ENCODE measurements at regions not wholly inside any gene's neighbourhood (a gene's known extent, or its start where the extent isn't known, plus 50 kb on each side); places are given as distances from the start of the nearest gene placed in this dataset.
"Not testable (repeated sequence)": the region's sequence is repeated elsewhere in the genome, so short reads cannot be mapped to it uniquely, and the experiment has no call there.

DNA sequence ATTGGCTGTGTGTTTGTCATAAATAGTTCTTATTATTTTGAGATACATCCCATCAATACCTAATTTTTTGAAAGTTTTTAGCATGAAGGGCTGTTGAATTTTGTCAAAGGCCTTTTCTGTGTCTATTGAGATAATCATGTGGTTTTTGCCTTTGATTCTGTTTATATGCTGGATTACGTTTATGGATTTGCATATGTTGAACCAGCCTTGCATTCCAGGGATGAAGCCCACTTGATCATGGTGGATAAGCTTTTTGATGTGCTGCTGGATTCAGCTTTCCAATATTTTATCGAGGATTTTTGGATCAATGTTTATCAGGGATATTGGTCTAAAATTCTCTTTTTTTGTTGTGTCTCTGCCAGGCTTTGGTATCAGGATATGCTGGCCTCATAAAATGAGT, 82.4 kb upstream of the B3GAT1 start:
- H3K79me2 ChIP-seq (ENCODE audit: insufficient read depth, low read length); H3K4me2 ChIP-seq (ENCODE audit: low read length); H4K20me1 ChIP-seq (ENCODE audit: insufficient read depth); ATAC-seq; H3K27ac ChIP-seq (ENCODE audit: low read depth, low read length); intact Hi-C loops (cut with micrococcal nuclease); H3K4me1 ChIP-seq (ENCODE audit: control insufficient read depth in 1 of 2, insufficient read depth in 2 of 2, low read length in 2 of 2); H2AFZ ChIP-seq (ENCODE audit: low read depth, low read length, poor library complexity, severe bottlenecking); H3K9me2 ChIP-seq (ENCODE audit: insufficient read depth); CTCF ChIA-PET; H3K9me3 ChIP-seq (ENCODE audit: control insufficient read depth in 1 of 2, insufficient read depth in 1 of 2, low read depth in 1 of 2, low read length in 2 of 2); H3K4me3 ChIP-seq (replicated peaks in 1 of 2; ENCODE audit: low read depth in 1 of 2, low read length in 2 of 2); H3K27me3 ChIP-seq (ENCODE audit: insufficient read depth, low read length); RAD21 ChIA-PET (ENCODE audit: low non-redundant PET in 1 of 2, low total read pairs in 2 of 2, uncharacterized antibody in 2 of 2, unreplicated experiment in 2 of 2); DNase-seq (ENCODE audit: low read depth, low spot score); H3K9ac ChIP-seq (ENCODE audit: low read length); POLR2A ChIA-PET; BruUV-seq (replicated peaks); H3K36me3 ChIP-seq (ENCODE audit: control insufficient read depth in 1 of 2, insufficient read depth in 2 of 2, low read length in 2 of 2): not testable (repeated sequence)

DNA sequence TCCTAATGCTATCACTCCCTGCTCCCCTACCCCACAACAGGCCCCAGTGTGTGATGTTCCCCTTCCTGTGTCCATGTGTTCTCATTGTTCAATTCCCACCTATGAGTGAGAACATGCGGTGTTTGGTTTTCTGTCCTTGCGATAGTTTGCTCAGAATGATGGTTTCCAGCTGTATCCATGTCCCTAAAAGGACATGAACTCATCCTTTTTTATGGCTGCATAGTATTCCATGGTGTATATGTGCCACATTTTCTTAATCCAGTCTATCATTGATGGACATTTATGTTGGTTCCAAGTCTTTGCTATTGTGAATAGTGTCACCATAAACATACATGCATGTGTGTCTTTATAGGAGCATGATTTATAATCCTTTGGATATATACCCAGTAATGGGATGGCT, 80.4 kb upstream of the B3GAT1 start:
- intact Hi-C loops (cut with micrococcal nuclease), result not testable (repeated sequence)

DNA sequence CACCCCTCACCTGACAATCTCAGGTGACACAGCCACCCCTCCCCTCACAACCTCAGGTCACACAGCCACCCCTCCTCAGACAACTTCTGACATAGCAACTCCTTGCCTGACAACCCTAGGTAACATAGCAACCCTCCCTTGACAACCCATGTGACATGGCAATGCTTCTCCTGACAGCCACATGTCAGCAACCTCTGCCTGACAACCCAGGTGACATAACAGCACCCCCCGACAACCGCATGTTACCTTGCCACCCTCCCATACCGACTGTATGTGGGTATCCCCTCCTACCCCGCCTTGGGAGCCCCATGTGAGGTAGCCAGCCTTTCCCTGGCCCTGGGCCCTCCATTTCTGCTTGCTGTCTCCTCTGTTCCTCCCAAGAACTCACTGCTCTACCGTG, 77.7 kb upstream of the B3GAT1 start:
- H3K9me3 ChIP-seq (ENCODE audit: control insufficient read depth in 1 of 2, insufficient read depth in 1 of 2, low read depth in 1 of 2, low read length in 2 of 2), result no peaks in the 10 kb centered on the region
- H3K4me1 ChIP-seq (ENCODE audit: control insufficient read depth in 1 of 2, insufficient read depth in 2 of 2, low read length in 2 of 2), result no peaks in the 10 kb centered on the region
- H3K79me2 ChIP-seq (ENCODE audit: insufficient read depth, low read length), result no peaks in the 10 kb centered on the region
- CTCF ChIA-PET, result no interaction called here
- no peak overlapping the region for H3K4me3 ChIP-seq (replicated peaks in 1 of 2; ENCODE audit: low read depth in 1 of 2, low read length in 2 of 2)
- intact Hi-C loops (cut with micrococcal nuclease), result no loop called here
- POLR2A ChIA-PET, result no interaction called here
- H3K9ac ChIP-seq (ENCODE audit: low read length), result no peak overlapping the region
- no peak overlapping the region for H2AFZ ChIP-seq (ENCODE audit: low read depth, low read length, poor library complexity, severe bottlenecking)
- peaks cover 16% of the 10 kb centered on the region for H3K27me3 ChIP-seq (ENCODE audit: insufficient read depth, low read length)
- RAD21 ChIA-PET (ENCODE audit: low non-redundant PET in 1 of 2, low total read pairs in 2 of 2, uncharacterized antibody in 2 of 2, unreplicated experiment in 2 of 2), result no interaction called here
- no peaks in the 10 kb centered on the region for H3K9me2 ChIP-seq (ENCODE audit: insufficient read depth)
- H3K27ac ChIP-seq (ENCODE audit: low read depth, low read length), result no peak overlapping the region
- no peaks in the 10 kb centered on the region for H4K20me1 ChIP-seq (ENCODE audit: insufficient read depth)
- DNase-seq (ENCODE audit: low read depth, low spot score) (no peak), ATAC-seq (no peak)
- no peaks in the 10 kb centered on the region for H3K36me3 ChIP-seq (ENCODE audit: control insufficient read depth in 1 of 2, insufficient read depth in 2 of 2, low read length in 2 of 2)
- no TSS peak for BruUV-seq (replicated peaks)
- H3K4me2 ChIP-seq (ENCODE audit: low read length), result no peak overlapping the region
- no peak for TF ChIP-seq SIN3A (IDR thresholded peaks at IDR 0.05; ENCODE audit: low read depth)
- no peak for TF ChIP-seq FOSL1 (IDR thresholded peaks at IDR 0.05; ENCODE audit: low read depth)
- TF ChIP-seq SP1 (IDR thresholded peaks at IDR 0.05; ENCODE audit: low read depth), result no peak
- TF ChIP-seq ZFX (IDR thresholded peaks at IDR 0.05), result no peak
- TF ChIP-seq ELF1 (IDR thresholded peaks at IDR 0.05; ENCODE audit: borderline replicate concordance, low read depth), result no peak
- no peak for TF ChIP-seq CEBPB (IDR thresholded peaks at IDR 0.05; ENCODE audit: low read depth)
- no peak for TF ChIP-seq REST (IDR thresholded peaks at IDR 0.05; ENCODE audit: low read depth)
- TF ChIP-seq POLR2AphosphoS5 (IDR thresholded peaks at IDR 0.05; ENCODE audit: low read depth, low read length), result no peak
- no peak for TF ChIP-seq EZH2phosphoT487 (IDR thresholded peaks at IDR 0.05; ENCODE audit: borderline replicate concordance)
- TF ChIP-seq, protein P1, sequence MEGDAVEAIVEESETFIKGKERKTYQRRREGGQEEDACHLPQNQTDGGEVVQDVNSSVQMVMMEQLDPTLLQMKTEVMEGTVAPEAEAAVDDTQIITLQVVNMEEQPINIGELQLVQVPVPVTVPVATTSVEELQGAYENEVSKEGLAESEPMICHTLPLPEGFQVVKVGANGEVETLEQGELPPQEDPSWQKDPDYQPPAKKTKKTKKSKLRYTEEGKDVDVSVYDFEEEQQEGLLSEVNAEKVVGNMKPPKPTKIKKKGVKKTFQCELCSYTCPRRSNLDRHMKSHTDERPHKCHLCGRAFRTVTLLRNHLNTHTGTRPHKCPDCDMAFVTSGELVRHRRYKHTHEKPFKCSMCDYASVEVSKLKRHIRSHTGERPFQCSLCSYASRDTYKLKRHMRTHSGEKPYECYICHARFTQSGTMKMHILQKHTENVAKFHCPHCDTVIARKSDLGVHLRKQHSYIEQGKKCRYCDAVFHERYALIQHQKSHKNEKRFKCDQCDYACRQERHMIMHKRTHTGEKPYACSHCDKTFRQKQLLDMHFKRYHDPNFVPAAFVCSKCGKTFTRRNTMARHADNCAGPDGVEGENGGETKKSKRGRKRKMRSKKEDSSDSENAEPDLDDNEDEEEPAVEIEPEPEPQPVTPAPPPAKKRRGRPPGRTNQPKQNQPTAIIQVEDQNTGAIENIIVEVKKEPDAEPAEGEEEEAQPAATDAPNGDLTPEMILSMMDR (IDR thresholded peaks at IDR 0.05 in 2 of 3, conservative IDR thresholded peaks at IDR 0.05 in 1 of 3; ENCODE audit: borderline replicate concordance in 1 of 3, insufficient read depth in 1 of 3, low read depth in 2 of 3, low read length in 2 of 3), result no peak

More for the DNA sequence above, 80.4 kb upstream of the B3GAT1 start:
- RAD21 ChIA-PET (ENCODE audit: low non-redundant PET in 1 of 2, low total read pairs in 2 of 2, uncharacterized antibody in 2 of 2, unreplicated experiment in 2 of 2); DNase-seq (ENCODE audit: low read depth, low spot score); CTCF ChIA-PET; H3K9ac ChIP-seq (ENCODE audit: low read length); ATAC-seq; POLR2A ChIA-PET; H4K20me1 ChIP-seq (ENCODE audit: insufficient read depth); H3K4me1 ChIP-seq (ENCODE audit: control insufficient read depth in 1 of 2, insufficient read depth in 2 of 2, low read length in 2 of 2); H3K4me2 ChIP-seq (ENCODE audit: low read length); BruUV-seq (replicated peaks); H3K36me3 ChIP-seq (ENCODE audit: control insufficient read depth in 1 of 2, insufficient read depth in 2 of 2, low read length in 2 of 2); H3K4me3 ChIP-seq (replicated peaks in 1 of 2; ENCODE audit: low read depth in 1 of 2, low read length in 2 of 2); H3K79me2 ChIP-seq (ENCODE audit: insufficient read depth, low read length); H3K9me3 ChIP-seq (ENCODE audit: control insufficient read depth in 1 of 2, insufficient read depth in 1 of 2, low read depth in 1 of 2, low read length in 2 of 2); H2AFZ ChIP-seq (ENCODE audit: low read depth, low read length, poor library complexity, severe bottlenecking); H3K9me2 ChIP-seq (ENCODE audit: insufficient read depth); H3K27me3 ChIP-seq (ENCODE audit: insufficient read depth, low read length); H3K27ac ChIP-seq (ENCODE audit: low read depth, low read length): not testable (repeated sequence)

Measured in HCT116 (cell line).